ENCODE measurements at regions not wholly inside any gene's neighbourhood (a gene's known extent, or its start where the extent isn't known, plus 50 kb on each side); places are given as distances from the start of the nearest gene placed in this dataset.

GRCh38 chr18:70663141-70663540, 374.3 kb downstream of the SOCS6 start:
- H3K4me3 Mint-ChIP-seq (ENCODE audit: unreplicated experiment) = no peak overlapping the region
- peaks cover 22% of the 10 kb centered on the region for H3K9me3 Mint-ChIP-seq (ENCODE audit: unreplicated experiment)
- no peaks in the 10 kb centered on the region for H3K4me1 Mint-ChIP-seq (ENCODE audit: unreplicated experiment)
- no peak for DNase-seq (ENCODE audit: low spot score)
- H3K36me3 Mint-ChIP-seq (ENCODE audit: low read depth, unreplicated experiment) = peaks cover 6% of the 10 kb centered on the region
- H3K27me3 Mint-ChIP-seq (ENCODE audit: unreplicated experiment) = no peaks in the 10 kb centered on the region
- no peak for TF ChIP-seq CTCF (IDR thresholded peaks at IDR 0.05; ENCODE audit: unreplicated experiment)
- no peak overlapping the region for H3K27ac Mint-ChIP-seq (ENCODE audit: unreplicated experiment)

- Mint-ChIP-seq H3K27ac (ENCODE audit: unreplicated experiment) (no peak overlapping the region), H3K9me3 (ENCODE audit: unreplicated experiment) (peaks cover 22% of the 10 kb centered on the region), H3K27me3 (ENCODE audit: unreplicated experiment) (no peaks in the 10 kb centered on the region), H3K4me3 (ENCODE audit: unreplicated experiment) (no peak overlapping the region), H3K4me1 (ENCODE audit: unreplicated experiment) (no peaks in the 10 kb centered on the region), H3K36me3 (ENCODE audit: low read depth, unreplicated experiment) (peaks cover 6% of the 10 kb centered on the region)
- no peak for DNase-seq (ENCODE audit: low spot score)
- TF ChIP-seq CTCF (IDR thresholded peaks at IDR 0.05; ENCODE audit: unreplicated experiment) = no peak
Measured at GRCh38 chr18:70662588-70662987, 373.7 kb downstream of the SOCS6 start.

GRCh38 chr18:70659036-70659925, 370.4 kb downstream of the SOCS6 start:
- no peak for TF ChIP-seq CTCF (IDR thresholded peaks at IDR 0.05; ENCODE audit: unreplicated experiment)
- peaks cover 6% of the 10 kb centered on the region for H3K36me3 Mint-ChIP-seq (ENCODE audit: low read depth, unreplicated experiment)
- H3K4me1 Mint-ChIP-seq (ENCODE audit: unreplicated experiment) = no peaks in the 10 kb centered on the region
- DNase-seq (ENCODE audit: low spot score) = no peak
- peaks cover 29% of the 10 kb centered on the region for H3K9me3 Mint-ChIP-seq (ENCODE audit: unreplicated experiment)
- no peaks in the 10 kb centered on the region for H3K27me3 Mint-ChIP-seq (ENCODE audit: unreplicated experiment)
- no peak overlapping the region for H3K27ac Mint-ChIP-seq (ENCODE audit: unreplicated experiment)
- no peak overlapping the region for H3K4me3 Mint-ChIP-seq (ENCODE audit: unreplicated experiment)

GRCh38 chr18:70653671-70654070, 364.8 kb downstream of the SOCS6 start:
- H3K4me3 Mint-ChIP-seq (ENCODE audit: unreplicated experiment) = no peak overlapping the region
- H3K9me3 Mint-ChIP-seq (ENCODE audit: unreplicated experiment) = peaks cover 25% of the 10 kb centered on the region

More at GRCh38 chr18:70653671-70654070, 364.8 kb downstream of the SOCS6 start:
- no peaks in the 10 kb centered on the region for H3K4me1 Mint-ChIP-seq (ENCODE audit: unreplicated experiment)
- no peak for DNase-seq (ENCODE audit: low spot score)
- H3K27me3 Mint-ChIP-seq (ENCODE audit: unreplicated experiment) = peaks cover 4% of the 10 kb centered on the region
- peaks cover 7% of the 10 kb centered on the region for H3K36me3 Mint-ChIP-seq (ENCODE audit: low read depth, unreplicated experiment)
- no peak for TF ChIP-seq CTCF (IDR thresholded peaks at IDR 0.05; ENCODE audit: unreplicated experiment)
- no peak overlapping the region for H3K27ac Mint-ChIP-seq (ENCODE audit: unreplicated experiment)

Measured in endothelial cell (in vitro differentiated cells).